ENCODE measurements at regions not wholly inside any gene's neighbourhood (a gene's known extent, or its start where the extent isn't known, plus 50 kb on each side); places are given as distances from the start of the nearest gene placed in this dataset.

DNA sequence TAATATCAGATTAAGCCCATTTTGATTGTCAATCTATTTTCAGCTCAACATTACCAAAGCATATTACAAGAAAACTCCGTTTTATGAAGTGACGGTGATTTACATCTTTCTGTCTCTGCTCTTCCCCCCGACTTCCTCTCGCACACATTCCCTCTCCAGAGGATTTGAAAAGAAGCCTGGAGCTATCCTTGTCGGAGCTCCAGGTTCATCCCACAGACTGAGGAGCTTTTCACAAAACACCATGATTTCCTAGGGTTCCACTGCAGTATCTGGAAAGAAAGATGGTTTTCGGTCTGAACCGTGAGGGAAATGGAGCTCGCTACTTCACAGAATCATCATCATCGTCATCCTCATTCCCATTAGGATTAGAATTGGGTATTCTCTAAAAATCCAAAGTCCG is 655.5 kb upstream of the MGMT start:
- TF ChIP-seq, protein P1, sequence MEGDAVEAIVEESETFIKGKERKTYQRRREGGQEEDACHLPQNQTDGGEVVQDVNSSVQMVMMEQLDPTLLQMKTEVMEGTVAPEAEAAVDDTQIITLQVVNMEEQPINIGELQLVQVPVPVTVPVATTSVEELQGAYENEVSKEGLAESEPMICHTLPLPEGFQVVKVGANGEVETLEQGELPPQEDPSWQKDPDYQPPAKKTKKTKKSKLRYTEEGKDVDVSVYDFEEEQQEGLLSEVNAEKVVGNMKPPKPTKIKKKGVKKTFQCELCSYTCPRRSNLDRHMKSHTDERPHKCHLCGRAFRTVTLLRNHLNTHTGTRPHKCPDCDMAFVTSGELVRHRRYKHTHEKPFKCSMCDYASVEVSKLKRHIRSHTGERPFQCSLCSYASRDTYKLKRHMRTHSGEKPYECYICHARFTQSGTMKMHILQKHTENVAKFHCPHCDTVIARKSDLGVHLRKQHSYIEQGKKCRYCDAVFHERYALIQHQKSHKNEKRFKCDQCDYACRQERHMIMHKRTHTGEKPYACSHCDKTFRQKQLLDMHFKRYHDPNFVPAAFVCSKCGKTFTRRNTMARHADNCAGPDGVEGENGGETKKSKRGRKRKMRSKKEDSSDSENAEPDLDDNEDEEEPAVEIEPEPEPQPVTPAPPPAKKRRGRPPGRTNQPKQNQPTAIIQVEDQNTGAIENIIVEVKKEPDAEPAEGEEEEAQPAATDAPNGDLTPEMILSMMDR (IDR thresholded peaks at IDR 0.05), result no peak
- no peak for TF ChIP-seq EZH2 (IDR thresholded peaks at IDR 0.05)
- no peak for TF ChIP-seq EZH2phosphoT487 (IDR thresholded peaks at IDR 0.05)
